Esophagus squamous epithelium (tissue), 4 donors: ENCODE measurements at regions not wholly inside any gene's neighbourhood (a gene's known extent, or its start where the extent isn't known, plus 50 kb on each side); places are given as distances from the start of the nearest gene placed in this dataset.

ENCODE experiments used
- POLR2A ChIP-seq, 4 donors: fragments of 450-650 bp; IDR thresholded peaks; one replicate each; pipeline ENCODE4 v1.6.1; 2017; ENCODE audit warnings: antibody characterized with exemption in 4 of 4, mild to moderate bottlenecking in 4 of 4, moderate library complexity in 3 of 4
- TF ChIP-seq, protein P1 (sequence below), 6 experiments: fragments of 450-650 bp in 4 of 6; fragments of 200-600 bp in 2 of 6; sonication (generic) in 2 of 6; IDR thresholded peaks; one replicate each; pipeline ENCODE4 v1.5.1; 2016 to 2019; ENCODE audit warnings: antibody characterized with exemption in 6 of 6, mild to moderate bottlenecking in 4 of 6, moderate library complexity in 4 of 6

DNA sequence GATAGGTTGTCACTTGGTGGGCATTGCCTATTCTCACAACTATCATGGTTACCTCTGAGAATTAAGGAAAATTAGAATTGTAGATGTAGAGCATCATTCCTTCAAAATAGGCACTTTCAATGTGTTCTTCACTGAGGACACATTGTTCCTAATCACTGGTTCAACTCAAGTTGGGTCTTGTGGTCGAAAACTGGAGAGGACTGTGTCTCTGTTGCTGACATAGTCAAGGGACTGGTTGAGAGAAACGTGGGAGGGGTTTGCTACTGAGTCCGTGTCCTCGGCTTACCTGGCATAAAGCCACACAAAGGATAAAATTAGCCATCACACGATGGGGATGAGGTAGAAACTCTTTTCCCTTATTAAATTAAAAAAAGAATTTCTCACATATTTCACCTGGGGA, 205.9 kb upstream of the CD180 start:
- TF ChIP-seq, protein P1, sequence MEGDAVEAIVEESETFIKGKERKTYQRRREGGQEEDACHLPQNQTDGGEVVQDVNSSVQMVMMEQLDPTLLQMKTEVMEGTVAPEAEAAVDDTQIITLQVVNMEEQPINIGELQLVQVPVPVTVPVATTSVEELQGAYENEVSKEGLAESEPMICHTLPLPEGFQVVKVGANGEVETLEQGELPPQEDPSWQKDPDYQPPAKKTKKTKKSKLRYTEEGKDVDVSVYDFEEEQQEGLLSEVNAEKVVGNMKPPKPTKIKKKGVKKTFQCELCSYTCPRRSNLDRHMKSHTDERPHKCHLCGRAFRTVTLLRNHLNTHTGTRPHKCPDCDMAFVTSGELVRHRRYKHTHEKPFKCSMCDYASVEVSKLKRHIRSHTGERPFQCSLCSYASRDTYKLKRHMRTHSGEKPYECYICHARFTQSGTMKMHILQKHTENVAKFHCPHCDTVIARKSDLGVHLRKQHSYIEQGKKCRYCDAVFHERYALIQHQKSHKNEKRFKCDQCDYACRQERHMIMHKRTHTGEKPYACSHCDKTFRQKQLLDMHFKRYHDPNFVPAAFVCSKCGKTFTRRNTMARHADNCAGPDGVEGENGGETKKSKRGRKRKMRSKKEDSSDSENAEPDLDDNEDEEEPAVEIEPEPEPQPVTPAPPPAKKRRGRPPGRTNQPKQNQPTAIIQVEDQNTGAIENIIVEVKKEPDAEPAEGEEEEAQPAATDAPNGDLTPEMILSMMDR (IDR thresholded peaks at IDR 0.05), result no peak
- TF ChIP-seq POLR2A (IDR thresholded peaks at IDR 0.05), result no peak
